ENCODE measurements at regions not wholly inside any gene's neighbourhood (a gene's known extent, or its start where the extent isn't known, plus 50 kb on each side); places are given as distances from the start of the nearest gene placed in this dataset.
A peak's percentile ranks its signal among the peaks of the same experiment; 100 is the strongest.

- DNase-seq (ENCODE audit: low read depth in 2 of 2) = no peak
Observed at GRCh38 chr1:244945109-244945671, 80.8 kb upstream of the HNRNPU start.

DNA sequence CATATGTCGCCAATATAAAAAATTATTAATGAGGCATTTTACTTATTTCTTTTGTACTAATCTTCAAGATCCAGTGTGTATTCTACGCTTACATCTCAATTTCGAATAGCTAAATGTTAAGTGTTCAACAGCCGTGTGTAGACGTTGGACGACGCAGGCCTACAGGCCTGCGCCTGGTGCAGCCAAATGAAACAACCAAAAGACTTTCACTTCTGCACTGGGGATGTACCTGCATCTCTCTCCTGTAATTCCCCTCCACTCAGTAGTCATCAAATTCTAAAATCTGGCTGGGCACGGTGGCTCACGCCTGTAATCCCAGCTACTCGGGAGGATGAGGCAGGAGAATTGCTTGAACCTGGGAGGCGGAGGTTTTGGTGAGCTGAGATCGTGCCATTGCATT, 76.8 kb upstream of the HNRNPU start:
- DNase-seq (ENCODE audit: low read depth in 2 of 2) = no peak

DNA sequence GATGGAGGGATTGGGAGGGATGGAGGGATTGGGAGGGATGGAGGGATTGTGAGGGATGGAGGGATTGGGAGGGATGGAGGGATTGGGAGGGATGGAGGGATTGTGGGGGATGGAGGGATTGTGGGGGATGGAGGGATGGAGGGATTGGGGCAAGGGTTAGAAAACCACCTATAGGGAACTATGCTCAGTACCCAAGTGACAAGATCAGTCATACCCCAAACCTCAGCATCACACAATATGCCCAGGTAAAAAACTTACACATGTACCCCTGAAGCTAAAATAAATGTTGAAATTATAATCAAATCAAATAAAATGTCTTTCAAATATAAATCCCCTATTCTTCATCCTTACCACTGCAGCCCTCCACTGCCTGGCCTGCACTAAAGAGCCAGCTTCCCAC, 72.8 kb upstream of the HNRNPU start:
- DNase-seq (ENCODE audit: low read depth in 2 of 2) = no peak

DNA sequence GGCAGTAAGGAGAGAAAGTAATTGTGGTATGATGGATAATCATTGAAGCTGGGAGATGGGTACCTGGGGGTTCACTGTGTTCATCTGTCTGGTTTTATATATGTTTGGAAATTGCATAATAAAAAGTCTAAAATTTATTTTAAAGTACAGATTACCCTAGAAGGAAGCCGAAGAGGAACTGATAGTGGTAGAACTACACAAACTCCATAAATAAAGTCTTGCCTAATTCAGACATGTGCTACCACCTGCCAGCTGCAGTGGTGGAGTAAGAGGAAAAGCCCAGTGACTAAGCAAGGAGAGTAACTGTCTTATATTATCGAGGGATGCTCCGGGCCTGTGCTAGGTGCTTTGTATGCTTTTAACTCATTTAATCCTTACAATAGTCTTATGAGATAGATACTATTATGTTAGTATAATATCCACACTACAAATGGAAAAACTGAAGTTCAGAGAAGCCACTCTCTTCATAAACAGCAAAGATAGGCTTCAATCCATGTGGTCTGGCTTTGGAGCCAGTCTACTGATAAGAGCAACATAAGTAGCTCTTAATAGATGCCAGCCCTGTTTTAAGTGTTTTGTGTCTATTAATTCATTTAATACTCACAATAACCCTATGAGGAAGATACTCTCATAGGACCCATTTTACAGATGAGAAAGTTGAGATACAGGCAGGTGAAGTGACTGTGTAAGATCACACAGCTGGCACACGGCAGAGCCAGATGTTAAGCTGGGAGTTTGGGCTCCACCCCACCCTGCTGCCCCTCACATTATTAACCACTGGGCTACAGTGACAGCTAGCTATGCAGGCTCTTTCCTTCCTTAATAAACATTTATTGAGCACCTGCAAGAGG, 56.8 kb upstream of the HNRNPU start:
- no peak for DNase-seq (ENCODE audit: low read depth in 2 of 2)

GRCh38 chr1:244919320-244920282, 55.3 kb upstream of the HNRNPU start:
- DNase-seq (ENCODE audit: low read depth in 2 of 2) = no peak

- peak; percentile 7 to 53 for DNase-seq (ENCODE audit: low read depth in 2 of 2)
Observed at GRCh38 chr1:244918421-244919319, 54.3 kb upstream of the HNRNPU start.

DNA sequence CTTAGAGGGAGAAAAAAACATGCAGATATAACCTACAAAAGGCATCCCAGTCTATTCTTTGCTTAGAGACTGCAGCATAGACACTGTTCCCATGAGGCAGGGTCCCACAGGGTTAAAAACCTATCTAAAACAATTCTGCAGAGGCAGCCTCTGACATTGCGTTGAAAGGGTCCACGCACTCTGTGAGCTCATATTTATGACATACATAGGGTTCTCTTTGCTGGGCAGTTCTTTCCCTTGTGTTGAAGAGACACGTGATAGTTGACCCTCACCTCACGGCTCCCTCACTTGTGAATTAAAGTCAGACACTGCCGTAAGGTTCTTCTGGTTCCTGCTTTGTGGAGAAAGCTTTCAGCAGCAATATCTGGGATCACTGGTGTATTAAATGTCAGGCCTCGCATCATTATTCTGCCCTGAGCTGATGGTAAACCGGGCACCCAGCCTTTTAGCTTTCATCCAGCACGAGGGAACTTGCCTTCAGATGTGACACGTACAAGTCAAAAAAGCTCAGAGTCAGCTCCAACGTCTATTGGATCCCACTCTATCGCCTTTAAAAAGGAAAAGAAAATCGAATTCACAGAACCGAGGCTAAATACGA, 52.8 kb upstream of the HNRNPU start:
- DNase-seq (ENCODE audit: low read depth in 2 of 2) = no peak

GRCh38 chr1:244915736-244916135, 51.4 kb upstream of the HNRNPU start:
- no peak for DNase-seq (ENCODE audit: low read depth in 2 of 2)

DNA sequence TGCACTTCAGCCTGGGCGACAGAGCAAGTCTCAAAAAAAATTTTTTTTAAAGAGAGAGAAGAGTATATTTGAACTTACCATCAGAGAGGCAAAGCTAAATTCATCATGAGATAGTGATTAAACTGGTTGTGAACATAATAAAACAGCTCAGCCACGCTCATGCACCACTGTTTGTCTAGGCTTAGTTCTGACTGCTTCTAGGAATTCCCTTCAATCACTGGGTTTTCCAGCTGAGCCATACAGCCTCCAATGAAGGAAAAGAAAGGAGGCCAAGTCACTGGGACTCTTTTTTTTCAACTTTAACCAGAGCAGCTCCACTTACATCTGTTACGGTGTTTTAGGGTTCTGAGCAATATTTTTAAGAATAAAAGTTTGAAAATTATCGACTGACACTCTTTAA, 50.4 kb upstream of the HNRNPU start:
- no peak for DNase-seq (ENCODE audit: low read depth in 2 of 2)
